ENCODE measurements at regions not wholly inside any gene's neighbourhood (a gene's known extent, or its start where the extent isn't known, plus 50 kb on each side); places are given as distances from the start of the nearest gene placed in this dataset.

DNA sequence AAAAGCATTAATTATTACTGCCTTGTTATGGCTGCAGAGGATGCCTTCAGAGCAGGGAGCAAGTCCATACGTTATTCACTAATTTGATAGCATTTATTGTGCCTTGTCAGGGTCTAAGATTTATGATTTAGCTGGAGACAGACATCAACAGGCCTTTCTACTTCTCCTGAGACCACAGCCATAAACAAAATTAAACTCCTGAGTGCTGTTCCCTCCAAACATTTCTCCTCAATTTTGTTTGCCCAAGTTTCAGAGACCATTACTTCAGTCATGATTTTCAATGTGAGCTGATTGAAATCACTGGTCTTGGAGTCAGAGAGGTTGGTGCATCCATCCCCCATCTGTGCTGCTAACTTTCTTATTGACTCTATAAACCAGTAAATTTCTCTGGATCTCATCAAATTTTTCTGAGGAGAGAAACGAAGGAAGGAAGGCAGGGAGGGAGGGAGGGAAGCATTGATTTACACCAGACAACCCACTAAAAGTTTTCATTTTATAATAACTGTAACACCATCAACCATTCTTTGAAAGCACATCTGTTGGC is 423.6 kb upstream of the CDH11 start:
- Mint-ChIP-seq H3K9me3 (peaks cover 13% of the 10 kb centered on the region), H3K27ac (no peak overlapping the region), H3K27me3 (ENCODE audit: low read depth) (no peaks in the 10 kb centered on the region; the same call in 1 of the 2 replicates), H3K4me1 (peaks cover 36% of the 10 kb centered on the region), H3K36me3 (peaks cover 8% of the 10 kb centered on the region), H3K4me3 (no peak overlapping the region)
- POLR2A ChIA-PET: no interaction called here
- CTCF ChIA-PET: no interaction called here
- DNase-seq (ENCODE audit: low spot score) (no peak), ATAC-seq (no peak)
- TF ChIP-seq ZBTB43 (CRISPR knock-in tag; IDR thresholded peaks at IDR 0.05): no peak
- TF ChIP-seq NFATC4 (CRISPR knock-in tag; IDR thresholded peaks at IDR 0.05): no peak
- TF ChIP-seq ZNF423 (CRISPR knock-in tag; IDR thresholded peaks at IDR 0.05): no peak
- no peak for TF ChIP-seq CREM (CRISPR knock-in tag; IDR thresholded peaks at IDR 0.05)
- TF ChIP-seq, protein P1, sequence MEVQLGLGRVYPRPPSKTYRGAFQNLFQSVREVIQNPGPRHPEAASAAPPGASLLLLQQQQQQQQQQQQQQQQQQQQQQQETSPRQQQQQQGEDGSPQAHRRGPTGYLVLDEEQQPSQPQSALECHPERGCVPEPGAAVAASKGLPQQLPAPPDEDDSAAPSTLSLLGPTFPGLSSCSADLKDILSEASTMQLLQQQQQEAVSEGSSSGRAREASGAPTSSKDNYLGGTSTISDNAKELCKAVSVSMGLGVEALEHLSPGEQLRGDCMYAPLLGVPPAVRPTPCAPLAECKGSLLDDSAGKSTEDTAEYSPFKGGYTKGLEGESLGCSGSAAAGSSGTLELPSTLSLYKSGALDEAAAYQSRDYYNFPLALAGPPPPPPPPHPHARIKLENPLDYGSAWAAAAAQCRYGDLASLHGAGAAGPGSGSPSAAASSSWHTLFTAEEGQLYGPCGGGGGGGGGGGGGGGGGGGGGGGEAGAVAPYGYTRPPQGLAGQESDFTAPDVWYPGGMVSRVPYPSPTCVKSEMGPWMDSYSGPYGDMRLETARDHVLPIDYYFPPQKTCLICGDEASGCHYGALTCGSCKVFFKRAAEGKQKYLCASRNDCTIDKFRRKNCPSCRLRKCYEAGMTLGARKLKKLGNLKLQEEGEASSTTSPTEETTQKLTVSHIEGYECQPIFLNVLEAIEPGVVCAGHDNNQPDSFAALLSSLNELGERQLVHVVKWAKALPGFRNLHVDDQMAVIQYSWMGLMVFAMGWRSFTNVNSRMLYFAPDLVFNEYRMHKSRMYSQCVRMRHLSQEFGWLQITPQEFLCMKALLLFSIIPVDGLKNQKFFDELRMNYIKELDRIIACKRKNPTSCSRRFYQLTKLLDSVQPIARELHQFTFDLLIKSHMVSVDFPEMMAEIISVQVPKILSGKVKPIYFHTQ (CRISPR knock-in tag; IDR thresholded peaks at IDR 0.05): no peak
- TF ChIP-seq NR3C1 (CRISPR knock-in tag; conservative IDR thresholded peaks at IDR 0.05; ENCODE audit: low read depth): no peak
- no peak for TF ChIP-seq NR1H2 (CRISPR knock-in tag; IDR thresholded peaks at IDR 0.05)
- TF ChIP-seq ZNF138 (CRISPR knock-in tag; conservative IDR thresholded peaks at IDR 0.05): no peak
- TF ChIP-seq, protein P2, sequence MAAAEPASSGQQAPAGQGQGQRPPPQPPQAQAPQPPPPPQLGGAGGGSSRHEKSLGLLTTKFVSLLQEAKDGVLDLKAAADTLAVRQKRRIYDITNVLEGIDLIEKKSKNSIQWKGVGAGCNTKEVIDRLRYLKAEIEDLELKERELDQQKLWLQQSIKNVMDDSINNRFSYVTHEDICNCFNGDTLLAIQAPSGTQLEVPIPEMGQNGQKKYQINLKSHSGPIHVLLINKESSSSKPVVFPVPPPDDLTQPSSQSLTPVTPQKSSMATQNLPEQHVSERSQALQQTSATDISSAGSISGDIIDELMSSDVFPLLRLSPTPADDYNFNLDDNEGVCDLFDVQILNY (CRISPR knock-in tag; IDR thresholded peaks at IDR 0.05): no peak
- no peak for TF ChIP-seq E2F1 (CRISPR knock-in tag; IDR thresholded peaks at IDR 0.05)

DNA sequence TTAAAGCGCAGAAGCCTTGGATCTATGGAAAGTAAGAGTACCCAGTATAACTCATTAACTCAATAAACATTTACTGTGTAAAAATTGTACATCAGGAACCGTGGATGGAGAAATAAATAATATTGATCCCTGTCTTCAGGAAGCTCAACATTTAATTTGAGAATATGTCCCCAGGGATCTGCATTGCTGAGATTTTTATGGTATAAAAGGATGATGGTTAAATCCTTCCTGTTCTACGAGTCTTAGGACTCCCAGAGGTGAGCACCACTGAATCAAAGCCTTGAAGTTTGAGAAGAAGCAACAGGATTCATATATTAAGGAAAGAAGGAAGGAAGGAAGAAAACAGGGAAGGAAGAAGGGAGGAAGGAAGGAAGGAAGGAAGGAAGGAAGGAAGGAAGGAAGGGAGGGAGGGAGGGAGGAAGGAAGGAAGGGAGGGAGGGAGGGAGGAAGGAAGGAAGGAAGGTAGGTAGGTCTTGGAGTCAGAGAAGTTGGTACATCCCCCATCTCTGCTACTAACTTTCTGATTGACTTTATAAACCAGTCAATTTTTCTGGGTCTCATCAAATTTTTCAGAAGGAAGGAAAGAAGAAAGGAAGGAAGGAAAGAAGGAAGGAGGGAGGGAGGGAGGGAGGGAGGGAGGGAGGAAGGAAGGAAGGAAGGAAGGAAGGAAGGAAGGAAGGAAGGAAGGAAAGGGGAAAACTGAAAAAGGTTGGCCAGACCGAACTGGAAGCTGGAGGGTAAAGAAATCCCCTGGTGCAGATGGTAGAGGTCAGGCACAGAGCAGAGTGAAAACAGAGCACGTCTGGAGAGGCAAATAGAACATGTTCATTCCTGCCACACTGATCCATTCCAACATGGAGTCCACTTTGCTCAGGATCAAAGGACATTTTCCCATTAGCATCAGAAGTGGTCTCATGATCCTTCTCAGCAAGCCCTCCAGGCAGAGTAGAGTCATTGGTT is 422.2 kb upstream of the CDH11 start:
- POLR2A ChIA-PET: no interaction called here

More for the DNA sequence above, 422.2 kb upstream of the CDH11 start:
- no peak overlapping the region for H3K4me3 Mint-ChIP-seq
- CTCF ChIA-PET: no interaction called here
- ATAC-seq (no peak), DNase-seq (ENCODE audit: low spot score) (no peak)
- H3K27ac Mint-ChIP-seq: no peak overlapping the region
- H3K9me3 Mint-ChIP-seq: peaks cover 3% of the 10 kb centered on the region
- H3K4me1 Mint-ChIP-seq: peaks cover 36% of the 10 kb centered on the region
- TF ChIP-seq MXD4 (CRISPR knock-in tag; IDR thresholded peaks at IDR 0.05; ENCODE audit: borderline replicate concordance) (no peak), ARID4B (CRISPR knock-in tag; IDR thresholded peaks at IDR 0.05; ENCODE audit: borderline replicate concordance) (no peak)
- H3K36me3 Mint-ChIP-seq: no peaks in the 10 kb centered on the region
- H3K27me3 Mint-ChIP-seq (ENCODE audit: low read depth): no peaks in the 10 kb centered on the region; the same call in 1 of the 2 replicates

All from WTC11 (cell line).